Stimulated activated CD4-positive, alpha-beta T cell treated with anti-CD3 and anti-CD28 coated beads, Interleukin-2, amount 100 ng/mL, for 4 hours (primary cell): ENCODE measurements at regions not wholly inside any gene's neighbourhood (a gene's known extent, or its start where the extent isn't known, plus 50 kb on each side); places are given as distances from the start of the nearest gene placed in this dataset.
"Not testable (repeated sequence)": the region's sequence is repeated elsewhere in the genome, so short reads cannot be mapped to it uniquely, and the experiment has no call there.

ENCODE experiments used
- DNase-seq: peaks from one replicate; pipeline ENCODE4 v3.0.0-alpha.2; 2020; ENCODE audit warnings: low read depth

DNA sequence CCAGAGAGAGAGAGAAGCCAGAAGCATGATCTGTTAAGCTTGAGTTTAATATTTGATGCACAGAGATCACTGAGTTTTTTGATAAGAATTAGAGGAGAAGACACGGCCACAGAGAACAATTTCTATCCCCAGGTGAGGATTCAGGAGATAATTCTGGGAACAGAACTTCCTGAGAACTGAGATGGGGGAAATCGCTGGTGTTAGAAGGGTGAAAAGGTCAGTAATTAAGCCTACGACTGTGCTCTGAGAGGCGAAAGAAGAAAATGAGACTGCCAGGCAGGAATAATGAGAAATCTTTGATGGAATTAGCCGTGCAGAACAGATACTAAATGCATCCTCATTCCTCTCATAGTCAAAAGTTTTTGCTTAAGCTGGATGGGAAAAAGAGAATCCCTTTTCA, 61.9 kb upstream of the EEF2KMT start:
- not testable (repeated sequence) for DNase-seq

DNA sequence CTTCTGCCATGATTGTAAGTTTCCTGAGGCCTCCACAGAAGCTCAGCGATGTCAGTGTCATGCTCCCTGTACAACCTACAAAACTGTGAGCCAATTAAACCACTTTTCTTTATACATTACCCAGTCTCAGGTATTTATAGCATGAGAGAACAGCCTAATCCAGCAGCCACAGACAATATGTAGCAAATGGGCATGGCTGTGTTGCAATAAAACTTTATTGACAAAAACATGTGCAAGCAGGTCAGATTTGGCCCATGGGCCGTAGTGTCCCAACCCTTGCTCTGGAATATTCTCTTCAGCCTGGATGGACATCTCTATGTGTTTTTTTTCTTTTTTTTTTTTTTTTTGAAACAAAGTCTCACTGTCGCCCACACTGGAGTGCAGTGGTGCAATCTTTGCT, 60.9 kb upstream of the EEF2KMT start:
- no peak for DNase-seq

DNA sequence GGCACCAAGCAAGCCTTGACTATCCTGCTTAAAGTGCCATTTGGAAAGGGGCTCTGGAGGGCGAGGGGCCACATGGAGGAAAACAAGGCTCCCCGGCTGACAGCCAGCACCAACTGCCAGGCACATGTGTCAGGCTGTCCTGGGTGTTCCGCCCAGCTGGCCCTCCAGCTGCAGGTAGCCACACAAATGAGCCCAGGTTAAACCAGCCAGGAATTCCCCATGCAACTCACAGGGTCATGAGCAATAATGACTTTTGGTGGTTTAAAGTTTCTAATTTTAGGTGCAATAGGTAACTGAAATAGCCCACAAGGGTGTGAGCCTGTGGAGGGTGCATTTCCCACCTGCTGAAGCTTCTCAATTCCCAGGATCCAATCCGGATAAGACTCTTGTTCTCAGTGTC, 58.9 kb upstream of the EEF2KMT start:
- DNase-seq, result not testable (repeated sequence)

DNA sequence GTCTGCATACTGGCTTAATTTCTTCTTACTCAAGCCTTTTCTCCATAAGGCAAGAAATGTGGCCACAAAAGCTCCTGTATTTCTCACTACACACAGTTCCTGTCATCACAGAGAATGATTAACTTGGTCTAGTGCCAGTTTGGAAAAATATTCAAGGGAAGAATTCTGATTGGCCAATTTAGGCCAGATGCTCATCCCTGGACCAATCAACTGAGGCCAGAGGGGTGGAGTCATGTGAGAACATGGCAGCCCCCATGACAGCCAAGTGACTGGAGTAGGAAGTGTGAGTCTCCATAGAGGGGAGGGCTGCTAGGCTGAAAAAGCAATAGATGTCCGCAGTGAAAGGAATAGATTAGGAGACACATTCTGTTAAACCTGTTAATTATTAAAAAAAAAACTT, 56.4 kb upstream of the EEF2KMT start:
- not testable (repeated sequence) for DNase-seq

DNA sequence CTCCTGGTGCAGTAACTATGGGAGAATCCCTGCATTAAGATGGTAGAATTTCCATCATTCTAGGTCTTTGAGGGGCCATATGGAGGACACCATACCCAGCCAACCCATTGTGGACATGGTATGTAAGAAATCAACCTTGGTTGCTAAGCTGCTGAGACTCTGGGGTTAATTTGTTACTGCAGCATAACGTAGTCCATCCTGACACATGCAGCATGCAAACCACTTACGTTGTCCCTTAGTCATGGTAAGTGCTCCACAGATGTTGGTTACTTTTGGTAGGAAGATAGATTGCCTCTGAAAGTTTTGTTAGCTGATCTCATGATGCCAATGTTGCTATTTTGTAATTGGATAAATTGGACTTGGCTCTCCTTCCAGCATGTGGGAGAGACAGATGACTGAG, 53.8 kb upstream of the EEF2KMT start:
- DNase-seq, result not testable (repeated sequence)
